Omental fat pad (tissue), 3 donors: ENCODE measurements at regions not wholly inside any gene's neighbourhood (a gene's known extent, or its start where the extent isn't known, plus 50 kb on each side); places are given as distances from the start of the nearest gene placed in this dataset.

ENCODE experiments used
- ATAC-seq: fragments of 150-250 bp; one replicate; pipeline ENCODE4 v1.9.1; 2016; ENCODE audit warnings: mild to moderate bottlenecking, moderate library complexity; ENCODE audit not compliant: low FRiP score
- DNase-seq: peaks from one replicate; pipeline ENCODE4 v3.0.0-alpha.2; 2019; ENCODE audit warnings: low spot score
- TF ChIP-seq, protein P1 (sequence below), 3 donors: fragments of 450-650 bp; IDR thresholded peaks; one replicate each; pipeline ENCODE4 v1.5.1; 2016 to 2017; ENCODE audit warnings: antibody characterized with exemption in 3 of 3, mild to moderate bottlenecking in 3 of 3, moderate library complexity in 2 of 3

DNA sequence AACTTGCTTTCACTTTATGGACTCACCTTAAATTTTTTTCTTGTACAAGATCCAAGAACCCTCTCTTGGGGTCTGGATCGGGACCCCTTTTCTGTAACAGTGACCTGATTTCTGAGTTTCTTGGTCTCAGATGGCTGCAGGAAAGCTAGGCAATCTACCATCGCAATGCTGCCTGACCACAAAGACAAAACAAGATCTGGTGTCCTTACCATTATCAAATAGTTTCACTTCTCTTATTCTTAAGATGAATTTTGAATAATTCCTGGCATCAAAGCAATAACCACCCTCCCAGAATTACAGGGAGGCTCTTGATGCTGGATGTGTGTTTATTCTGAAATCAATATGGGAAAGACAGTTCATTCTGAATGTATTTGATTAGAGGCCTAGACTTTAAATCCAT lies 77.4 kb upstream of the FRMD4A start:
- TF ChIP-seq, protein P1, sequence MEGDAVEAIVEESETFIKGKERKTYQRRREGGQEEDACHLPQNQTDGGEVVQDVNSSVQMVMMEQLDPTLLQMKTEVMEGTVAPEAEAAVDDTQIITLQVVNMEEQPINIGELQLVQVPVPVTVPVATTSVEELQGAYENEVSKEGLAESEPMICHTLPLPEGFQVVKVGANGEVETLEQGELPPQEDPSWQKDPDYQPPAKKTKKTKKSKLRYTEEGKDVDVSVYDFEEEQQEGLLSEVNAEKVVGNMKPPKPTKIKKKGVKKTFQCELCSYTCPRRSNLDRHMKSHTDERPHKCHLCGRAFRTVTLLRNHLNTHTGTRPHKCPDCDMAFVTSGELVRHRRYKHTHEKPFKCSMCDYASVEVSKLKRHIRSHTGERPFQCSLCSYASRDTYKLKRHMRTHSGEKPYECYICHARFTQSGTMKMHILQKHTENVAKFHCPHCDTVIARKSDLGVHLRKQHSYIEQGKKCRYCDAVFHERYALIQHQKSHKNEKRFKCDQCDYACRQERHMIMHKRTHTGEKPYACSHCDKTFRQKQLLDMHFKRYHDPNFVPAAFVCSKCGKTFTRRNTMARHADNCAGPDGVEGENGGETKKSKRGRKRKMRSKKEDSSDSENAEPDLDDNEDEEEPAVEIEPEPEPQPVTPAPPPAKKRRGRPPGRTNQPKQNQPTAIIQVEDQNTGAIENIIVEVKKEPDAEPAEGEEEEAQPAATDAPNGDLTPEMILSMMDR (IDR thresholded peaks at IDR 0.05) = no peak
- ATAC-seq (no peak), DNase-seq (no peak)

DNA sequence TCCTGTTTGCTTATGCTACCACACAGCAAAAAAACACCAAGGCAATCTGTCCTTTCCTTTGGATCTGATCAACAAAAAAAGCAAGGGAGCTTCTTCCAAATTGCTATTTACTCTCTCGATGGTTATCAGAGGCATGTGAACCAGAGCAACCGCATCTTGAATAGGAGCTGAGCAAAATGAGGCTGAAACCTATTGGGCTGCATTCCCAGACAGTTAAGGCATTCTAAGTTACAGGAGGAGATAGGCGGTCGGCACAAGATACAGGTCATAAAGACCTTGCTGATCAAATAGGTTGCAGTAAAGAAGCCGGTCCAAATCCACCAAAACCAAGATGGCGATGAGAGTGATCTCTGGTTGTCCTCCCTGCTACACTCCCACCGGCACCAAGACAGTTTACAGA lies 76.8 kb upstream of the FRMD4A start:
- TF ChIP-seq, protein P1 (IDR thresholded peaks at IDR 0.05) = no peak
- ATAC-seq (no peak), DNase-seq (no peak)

DNA sequence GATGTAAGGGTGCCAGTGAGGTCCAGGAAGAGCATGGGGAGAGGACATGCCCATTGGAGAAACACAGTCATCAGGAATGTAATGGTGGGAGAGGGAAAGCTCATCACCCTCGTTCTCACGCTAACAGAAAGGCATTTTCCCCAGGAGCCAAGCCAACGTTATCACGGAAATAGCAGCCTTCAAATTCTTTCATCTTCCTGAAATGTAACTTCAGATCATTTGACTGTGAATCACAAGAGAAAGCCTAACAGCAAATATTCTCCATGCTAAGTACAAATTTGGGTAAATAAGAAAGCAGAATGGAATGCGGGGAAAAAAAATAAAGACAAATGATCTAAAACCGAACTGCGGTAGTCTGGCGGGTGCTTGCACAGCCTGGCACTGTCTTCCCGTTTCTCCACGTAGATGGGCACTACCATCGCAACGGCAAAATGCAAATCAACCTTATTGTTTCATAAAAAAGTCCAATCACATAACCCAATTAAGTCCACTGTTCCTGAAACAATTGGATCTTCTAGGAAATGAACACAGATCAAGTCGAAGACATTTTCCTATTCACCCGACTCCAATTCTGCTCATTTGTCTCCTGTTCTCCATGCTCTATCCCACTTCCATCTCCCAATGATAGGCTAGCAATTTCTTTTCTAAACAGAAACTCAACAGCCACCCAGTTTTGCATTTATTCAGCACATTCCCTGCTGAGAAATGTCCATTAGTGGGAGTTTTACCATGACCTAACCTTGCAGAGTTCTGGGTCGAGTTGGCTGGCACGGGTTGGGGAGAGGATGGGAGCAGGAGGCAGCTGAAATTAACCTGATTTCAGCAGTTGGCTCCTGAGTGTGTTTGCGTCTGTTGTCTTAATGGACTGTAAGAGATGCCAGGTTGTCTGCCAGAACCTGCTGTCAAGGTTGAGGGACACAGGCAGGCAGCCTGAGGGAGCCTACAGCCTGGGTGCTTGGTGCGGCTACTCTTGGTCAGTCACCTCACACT lies 74.6 kb upstream of the FRMD4A start:
- no peak for DNase-seq
- ATAC-seq = peak; percentile 87
- TF ChIP-seq, protein P1 (IDR thresholded peaks at IDR 0.05) = no peak

DNA sequence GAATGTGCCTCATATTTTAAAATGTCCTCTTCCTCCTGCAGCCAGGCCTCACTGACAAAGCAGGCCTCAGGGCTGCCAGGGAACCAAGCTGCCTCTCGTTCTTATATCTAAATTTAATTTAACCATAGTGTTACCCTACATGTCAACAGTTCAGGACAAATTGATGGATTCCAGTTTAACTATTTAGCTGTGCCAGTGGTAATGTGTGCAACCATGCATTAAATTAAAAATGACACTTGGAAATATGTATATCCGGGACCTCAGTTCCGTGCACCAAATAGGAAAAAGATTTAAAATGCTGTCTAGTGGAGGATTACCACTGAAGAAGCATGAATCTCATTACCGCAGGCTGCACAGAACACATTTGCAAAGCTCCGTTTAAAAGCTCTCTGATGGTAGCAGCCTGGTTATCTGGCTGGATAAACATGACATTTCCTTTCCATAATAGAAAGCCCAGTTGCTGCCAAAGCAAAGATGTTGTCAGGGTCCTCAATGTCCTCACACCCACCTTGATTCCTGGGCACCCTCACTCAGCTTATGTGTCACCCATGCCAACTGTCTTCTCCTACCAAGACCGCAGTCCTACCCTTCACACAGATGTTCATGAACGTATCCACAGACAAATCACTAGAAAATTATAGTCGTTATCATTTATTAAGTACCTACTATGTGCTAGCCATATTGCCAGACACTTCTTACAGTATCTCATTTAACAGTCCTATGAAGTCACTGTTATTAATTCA lies 73.3 kb upstream of the FRMD4A start:
- TF ChIP-seq, protein P1 (IDR thresholded peaks at IDR 0.05) = no peak
- ATAC-seq = no peak
- DNase-seq = no peak

DNA sequence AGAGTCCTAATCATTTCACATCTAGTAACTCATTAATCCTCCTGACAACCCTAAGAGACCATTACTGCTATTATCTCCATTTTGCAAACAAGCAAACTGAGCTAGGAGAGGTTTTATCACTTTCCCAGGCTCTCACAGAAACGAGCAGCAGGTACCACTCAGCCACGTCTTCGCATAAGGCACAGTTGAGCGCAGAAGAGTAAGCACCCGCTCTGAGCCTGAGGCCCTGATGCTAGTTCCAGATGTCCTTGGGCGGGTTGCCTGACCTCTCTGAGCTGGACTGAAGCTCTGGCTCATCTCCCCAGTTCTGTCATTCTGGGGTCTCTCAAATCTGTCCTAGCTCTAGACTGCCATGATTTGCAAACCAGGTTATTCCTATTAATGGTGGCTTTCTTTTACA lies 72.6 kb upstream of the FRMD4A start:
- no peak for ATAC-seq
- TF ChIP-seq, protein P1 (IDR thresholded peaks at IDR 0.05) = no peak
- DNase-seq = no peak

DNA sequence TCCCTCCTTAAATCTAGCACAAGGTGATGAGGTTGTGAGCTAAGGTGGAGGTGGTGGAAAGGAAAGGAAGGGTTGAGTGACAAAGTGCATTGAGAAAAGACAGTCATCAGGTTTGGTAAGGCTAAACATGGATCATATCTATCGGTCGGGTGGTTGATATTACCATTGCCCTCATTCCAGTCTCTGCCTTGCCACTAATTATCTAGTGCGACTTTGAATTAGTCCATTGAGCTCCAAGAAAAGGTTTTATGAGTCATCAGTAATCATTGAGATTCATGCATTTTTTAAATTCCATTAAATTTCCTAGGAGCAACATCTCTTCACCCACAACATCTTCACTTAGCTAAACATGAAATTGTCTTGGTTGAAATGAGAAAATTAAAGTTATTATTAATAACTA lies 68.9 kb upstream of the FRMD4A start:
- TF ChIP-seq, protein P1 (IDR thresholded peaks at IDR 0.05) = no peak
- DNase-seq (no peak), ATAC-seq (peak; percentile 24)
